EL (cell line): ENCODE measurements at regions not wholly inside any gene's neighbourhood (a gene's known extent, or its start where the extent isn't known, plus 50 kb on each side); places are given as distances from the start of the nearest gene placed in this dataset.

Experiments
- DNase-seq: peaks from one replicate; pipeline ENCODE4 v3.0.0-alpha.2; 2016

DNA sequence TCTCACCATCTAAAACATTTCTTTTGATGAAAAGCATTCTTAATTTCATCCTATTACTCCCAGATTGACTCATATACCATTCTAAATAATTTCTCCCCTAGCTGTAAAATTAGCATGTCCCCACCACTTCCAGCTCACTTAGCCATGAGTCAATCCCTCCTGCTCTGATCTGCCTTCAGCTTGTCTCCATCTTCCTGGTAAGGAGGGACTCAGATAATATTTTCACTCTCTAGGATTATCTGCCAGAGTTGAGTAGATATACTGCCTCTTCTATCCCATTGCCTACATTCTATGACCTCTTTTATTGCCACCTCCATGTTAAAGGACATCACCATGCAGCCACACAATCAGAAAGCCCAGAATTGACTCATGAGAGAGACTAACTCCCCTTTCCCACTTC lies 348.8 kb upstream of the POU3F2 start:
- no peak for DNase-seq

DNA sequence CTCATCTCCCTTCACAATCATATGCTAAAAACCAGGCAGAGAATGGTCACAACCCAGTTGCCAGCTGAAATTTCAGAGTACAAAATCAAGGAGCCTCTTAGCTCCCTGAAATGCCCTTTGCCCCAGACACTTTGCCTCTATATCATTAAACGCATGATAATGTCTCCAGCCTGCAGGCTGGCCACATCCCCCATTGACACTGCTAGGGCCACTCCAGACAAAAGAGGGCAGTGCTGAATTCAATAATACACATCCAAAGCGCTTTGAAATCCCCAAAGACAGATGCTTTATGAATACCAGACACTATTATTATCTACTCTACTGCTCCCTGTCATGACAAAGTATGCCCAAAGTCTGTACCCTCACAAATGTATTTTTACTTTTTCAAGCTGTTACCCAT lies 348.3 kb upstream of the POU3F2 start:
- no peak for DNase-seq

DNA sequence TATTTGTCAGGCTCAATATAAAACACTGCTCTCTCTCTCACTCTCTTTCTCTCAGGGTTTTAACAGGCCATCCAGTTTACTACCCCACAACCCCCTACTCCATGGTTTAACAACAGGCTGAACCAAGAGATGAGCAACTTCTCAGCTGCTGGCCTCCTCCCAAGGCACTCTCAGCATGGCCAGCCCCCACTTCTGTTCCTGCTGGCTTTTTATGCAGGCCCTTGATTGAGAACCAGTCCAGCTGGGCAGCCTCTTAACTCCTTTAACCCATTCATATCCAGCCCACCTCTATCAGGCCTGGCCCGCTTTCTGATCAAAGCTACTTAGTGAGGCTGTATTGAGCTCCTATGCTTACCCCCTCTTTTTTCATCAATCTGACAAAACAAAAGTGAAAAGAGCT lies 346.8 kb upstream of the POU3F2 start:
- no peak for DNase-seq

DNA sequence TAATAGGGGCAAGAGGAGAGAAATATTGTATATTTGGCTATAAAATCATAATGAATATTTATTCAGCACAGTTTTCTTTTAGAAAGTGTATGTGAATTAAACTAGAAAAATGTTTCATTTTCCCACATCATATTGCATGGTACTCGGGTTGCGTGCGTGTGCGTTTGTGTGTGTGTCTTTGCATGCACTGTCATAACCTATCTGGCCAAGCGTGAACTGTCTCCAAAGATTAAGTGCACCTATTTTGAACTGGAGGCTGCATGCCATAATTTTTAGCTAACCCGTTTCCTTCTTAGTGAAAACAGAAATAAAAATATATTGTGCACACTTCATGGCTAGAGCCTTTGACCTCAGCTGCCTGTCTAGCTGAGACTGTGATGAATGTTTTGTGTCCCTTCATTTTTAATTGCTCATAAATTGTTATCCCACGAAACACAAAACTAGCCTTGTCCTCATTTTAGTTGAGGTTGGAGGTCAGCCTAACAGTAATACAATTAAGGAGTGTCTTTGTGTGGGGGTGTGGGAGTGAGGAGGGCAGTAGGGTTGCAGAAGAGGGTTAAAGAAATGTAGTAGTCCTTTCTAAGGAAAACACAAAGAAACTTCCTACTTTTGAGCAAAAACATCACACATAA lies 336.1 kb upstream of the POU3F2 start:
- DNase-seq = no peak

DNA sequence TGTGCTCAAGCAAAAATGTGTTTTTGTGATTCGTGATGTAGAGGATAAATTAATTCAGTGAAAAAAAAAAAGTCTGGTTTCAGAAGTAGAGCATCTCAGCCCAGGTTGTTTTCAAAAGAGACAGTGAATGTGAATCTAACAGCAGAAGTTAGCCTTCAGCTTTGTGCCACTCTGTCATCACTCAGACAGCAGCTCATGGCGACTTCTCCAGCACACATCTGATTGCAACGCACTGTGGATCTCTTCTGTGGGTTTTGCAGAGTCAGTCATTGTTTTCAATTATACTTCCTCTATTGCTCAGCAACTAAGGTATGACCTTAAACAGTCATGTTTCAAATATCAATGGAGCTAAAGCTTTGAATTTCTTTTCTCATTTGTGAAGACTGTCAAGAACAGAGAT lies 335.5 kb upstream of the POU3F2 start:
- no peak for DNase-seq

DNA sequence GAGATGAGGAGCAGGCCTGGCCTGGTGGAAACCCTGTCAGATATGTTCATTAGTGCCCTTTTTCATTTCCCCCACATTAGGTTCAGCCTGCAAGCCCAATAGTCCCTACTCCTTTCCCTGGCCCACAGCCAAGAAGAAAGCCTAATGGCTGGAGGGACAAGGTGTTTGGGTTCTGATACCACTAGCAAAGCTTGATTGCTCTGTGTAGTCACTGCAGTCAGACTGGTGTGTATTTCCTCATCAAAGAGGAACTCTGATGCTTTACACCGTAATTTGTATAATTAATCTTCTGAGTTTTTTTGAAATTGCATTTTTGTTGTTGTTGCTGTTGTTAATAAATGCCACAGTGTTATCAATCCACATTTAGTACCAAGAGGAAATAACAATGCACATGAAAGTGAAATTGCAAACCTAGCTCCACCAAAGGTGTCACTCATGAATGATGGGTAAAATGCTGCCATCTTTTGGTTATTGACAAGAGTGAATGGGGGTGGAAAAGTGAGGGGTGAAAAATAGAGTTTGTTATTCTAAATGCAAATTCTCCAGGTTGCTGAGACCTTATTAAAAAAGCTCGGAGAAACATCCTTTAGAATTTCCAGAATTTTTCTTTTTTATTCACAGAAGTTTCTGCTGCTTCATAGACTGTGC lies 320.2 kb upstream of the POU3F2 start:
- DNase-seq = no peak

DNA sequence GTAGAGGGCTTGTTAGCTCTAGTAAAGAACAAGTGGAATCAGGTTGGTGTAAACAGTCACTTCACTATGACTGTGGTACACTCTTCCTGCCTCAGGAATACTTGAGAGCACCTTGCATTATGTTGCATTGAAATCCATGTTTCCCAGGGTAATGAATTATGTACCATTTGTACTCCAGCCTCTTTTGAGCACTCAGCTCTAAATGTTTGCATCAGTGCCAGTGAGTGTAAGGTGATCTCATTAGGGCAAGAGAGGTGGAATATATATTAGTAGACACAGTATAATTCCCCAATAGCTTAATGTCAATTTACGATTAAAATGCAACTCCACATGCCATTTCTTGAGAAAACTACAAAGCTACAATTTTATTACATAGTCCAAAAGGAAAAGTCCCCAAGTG lies 319.6 kb upstream of the POU3F2 start:
- no peak for DNase-seq

DNA sequence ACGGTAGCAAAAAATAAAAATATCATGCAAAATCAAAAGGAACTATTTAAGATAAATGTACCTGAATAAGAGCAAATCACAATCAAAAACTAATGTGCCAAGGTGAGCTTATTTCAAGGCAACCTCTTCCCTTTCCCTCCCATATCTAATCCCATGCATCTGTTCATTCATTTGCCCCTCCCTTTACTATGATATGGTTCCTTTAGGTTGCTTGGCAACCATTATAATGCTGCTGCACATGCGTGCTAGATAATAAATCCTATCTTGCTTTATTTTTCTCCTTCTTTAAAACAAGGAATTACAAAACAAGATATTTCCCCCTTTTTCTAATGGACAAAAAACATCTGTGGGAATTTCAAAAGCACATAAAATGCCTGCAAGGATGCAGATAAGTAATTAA lies 318.2 kb upstream of the POU3F2 start:
- no peak for DNase-seq

DNA sequence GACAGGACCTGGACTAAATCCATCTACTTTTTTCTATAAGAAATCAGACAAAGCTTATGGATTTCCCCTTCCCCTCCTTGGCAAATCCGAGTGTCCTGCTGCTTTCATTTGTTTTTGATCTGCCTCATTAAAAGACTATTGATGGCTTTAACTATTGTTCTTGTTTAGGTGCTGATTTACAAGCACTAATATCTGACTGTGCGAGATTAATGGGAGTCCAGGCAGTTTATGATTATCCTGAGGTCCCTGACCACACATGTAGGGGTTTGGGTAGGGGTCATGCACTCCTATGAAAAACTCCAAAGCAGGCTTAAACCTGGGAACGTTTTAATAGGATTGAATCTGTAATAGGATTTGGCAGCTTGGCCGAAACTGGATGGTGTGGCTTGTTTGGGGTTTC lies 317.5 kb upstream of the POU3F2 start:
- no peak for DNase-seq

DNA sequence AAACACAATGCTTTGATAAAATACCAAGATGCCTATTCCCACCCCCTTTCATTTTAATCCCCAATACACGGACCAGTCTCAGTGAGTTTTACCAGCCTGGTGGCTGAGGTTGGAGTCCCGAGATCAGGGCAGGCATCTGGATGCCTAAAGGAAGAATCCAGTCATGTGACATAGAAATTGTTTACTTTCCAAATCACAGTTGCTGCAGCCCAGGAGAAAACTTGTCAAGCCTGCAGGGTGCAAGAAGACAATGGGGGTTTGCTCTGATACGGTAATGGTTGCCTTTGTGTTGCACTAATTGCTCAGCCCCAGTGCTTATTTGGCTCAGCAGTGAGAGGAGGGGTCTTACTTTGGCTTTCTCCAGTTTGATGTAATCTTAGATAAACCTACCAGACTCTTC lies 308.5 kb upstream of the POU3F2 start:
- no peak for DNase-seq

DNA sequence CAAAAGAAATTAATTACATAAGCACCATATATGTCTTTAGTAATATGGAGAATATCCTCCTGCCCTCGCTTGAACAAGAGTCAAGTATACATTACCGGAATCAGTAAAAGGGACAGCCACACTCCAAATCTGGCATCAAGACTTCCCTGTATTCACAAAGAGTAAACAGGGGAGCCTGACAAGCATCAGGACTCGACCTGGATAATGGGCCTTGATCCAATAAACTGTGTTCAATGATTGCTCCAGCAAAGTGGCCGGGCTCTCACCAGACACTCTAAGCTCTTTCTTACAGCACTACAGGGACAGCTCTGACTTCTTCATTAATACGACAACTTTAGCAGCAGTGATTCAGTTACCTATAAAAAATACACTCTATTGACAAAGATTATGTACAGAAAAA lies 307.9 kb upstream of the POU3F2 start:
- no peak for DNase-seq

DNA sequence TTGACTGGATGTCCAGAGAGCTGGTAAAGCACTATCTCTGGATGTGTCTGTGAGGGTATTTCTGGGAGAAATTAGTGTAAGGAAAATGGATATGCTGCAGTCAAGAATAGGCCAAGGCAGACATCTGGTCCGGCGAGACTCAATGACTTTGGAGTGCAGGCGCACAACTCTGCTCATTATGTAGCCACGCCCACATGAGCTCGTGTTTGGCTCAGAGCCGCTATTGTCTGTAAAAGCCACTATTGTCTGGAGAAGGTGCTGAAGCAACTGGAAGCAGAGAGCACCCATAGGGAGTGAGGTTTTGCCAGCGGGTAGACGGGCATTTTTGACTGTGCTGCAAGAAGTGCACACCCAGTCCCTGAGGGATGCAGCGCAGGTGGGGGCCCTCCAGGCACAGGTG lies 305.0 kb upstream of the POU3F2 start:
- DNase-seq = no peak

DNA sequence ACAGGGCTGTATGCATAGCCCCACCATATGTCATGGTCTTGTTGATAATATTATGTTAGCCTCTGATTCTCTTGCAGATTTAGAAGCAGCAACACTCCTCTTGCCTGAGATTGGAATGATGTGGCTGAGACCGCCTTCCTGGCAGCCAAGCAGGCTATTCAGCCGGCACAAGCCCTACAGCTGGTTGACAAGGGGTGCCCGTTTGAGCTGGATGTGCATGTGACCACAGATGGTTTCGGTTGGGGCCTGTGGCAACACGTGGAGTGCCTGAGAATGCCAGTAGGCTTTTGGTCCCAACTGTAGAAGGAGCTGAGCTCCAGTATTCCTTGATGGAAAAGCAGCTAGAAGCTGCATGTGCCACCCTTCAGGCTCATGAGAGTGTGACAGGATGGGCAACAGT lies 303.6 kb upstream of the POU3F2 start:
- no peak for DNase-seq

DNA sequence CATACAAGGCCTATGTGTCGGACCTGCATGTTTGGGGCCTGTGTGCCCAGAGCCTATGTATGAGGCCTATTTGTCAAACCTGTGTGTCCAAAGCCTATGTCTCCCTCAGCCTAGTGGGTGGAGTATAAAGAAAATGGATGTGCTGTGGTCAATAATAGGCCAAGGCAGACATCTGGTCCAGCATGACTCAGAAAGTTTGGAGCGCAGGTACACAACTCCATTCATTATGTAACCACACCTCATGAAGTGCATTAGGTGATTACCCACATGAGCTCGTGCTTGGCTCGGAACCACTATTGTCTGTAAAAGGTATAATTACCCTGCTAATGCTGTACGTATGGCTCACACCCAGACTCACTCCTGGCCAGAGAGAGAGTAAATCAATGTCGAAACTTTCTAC lies 302.4 kb upstream of the POU3F2 start:
- no peak for DNase-seq

DNA sequence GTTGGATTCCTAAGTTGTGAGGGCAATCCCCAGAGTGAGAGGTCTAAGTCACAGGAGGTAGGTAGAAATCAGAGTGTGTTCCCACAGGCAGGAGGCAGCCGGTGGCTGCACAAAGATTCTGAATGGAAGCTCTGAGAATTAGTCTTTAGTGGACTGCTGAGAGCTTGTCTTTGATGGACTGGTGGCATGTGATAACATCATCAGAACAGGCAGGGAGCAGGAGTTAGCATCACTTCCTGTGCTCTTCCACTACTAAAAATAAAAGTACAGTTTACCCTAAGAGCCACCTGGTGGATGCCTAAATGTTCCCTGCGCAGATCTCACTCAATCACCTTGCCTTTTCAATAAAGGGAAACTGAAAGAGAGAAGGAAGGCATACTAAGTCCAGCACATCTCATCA lies 294.6 kb upstream of the POU3F2 start:
- DNase-seq = no peak

DNA sequence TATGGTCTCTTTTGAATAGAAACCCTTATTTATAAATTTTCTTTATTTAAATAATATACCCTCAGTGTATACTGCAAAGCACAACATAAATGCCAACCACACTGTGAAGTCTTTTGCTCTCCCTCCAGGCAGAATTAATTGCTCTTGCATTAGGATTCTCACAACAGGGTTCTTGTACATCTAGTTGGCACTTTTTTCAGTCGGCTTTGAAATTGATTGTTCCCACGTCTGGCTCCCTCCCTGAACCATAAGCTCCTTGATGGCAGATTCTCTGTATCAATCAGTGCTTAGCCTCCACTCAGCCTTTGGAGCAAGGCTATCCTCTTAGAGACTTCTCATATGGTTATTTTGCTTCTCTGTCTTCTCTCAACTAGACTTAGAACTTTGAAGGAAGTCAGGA lies 288.0 kb upstream of the POU3F2 start:
- no peak for DNase-seq

DNA sequence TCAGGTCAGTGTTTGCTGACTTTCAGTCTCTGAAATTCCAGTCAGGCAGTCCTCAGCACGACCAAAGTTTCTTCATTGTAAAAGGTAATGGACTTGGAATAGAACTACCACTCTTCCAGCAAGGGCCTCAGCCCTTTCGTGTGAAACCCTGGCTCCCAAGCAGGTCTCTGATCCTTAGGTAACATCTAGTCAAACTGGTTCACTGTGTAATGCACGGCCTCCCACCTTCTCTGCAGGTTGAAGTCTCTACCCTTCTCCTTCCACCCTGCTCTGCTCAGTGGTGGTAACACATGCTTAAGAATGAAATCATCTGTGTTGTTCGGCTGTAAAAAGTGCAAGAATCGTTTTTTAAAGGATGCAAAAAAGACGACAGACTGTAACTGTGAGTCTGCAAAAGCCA lies 287.2 kb upstream of the POU3F2 start:
- DNase-seq = no peak

DNA sequence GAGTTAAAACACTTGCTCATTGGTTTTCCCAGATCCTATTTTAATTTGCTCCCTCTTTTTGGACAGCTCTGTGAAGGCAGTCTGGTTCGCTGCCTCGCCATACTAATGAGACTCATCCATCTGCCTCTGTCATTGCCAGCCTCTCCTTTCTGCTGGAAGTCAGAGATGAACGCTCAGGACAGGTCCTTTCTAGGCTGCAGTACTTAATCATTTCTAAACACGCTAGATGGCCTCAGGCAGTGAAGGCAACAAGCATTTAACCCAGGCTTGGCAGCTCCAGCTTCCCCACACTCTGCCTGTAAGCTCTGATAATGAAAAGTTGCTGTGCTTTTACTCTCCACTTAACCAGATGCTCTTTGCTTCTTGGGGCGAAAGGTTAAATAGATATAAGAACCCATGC lies 286.7 kb upstream of the POU3F2 start:
- no peak for DNase-seq

DNA sequence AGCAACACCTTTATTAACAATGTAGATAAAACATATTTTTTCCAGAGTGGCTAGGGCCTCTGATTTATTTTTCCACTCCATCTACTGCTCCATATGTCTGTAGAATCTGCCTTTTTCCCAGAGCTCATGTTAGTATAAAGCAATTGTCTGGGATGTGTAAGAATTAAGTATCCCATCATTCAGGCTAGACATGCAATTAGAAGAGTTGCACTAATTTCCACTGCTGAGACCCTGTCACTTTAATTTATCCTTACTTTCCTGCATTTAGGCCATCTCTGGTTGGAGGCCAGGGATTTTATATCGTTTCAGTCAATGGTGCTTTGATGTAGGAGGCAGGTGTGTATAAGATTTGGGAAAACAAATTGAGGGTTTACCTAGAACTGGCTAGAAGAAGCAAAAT lies 286.1 kb upstream of the POU3F2 start:
- no peak for DNase-seq

DNA sequence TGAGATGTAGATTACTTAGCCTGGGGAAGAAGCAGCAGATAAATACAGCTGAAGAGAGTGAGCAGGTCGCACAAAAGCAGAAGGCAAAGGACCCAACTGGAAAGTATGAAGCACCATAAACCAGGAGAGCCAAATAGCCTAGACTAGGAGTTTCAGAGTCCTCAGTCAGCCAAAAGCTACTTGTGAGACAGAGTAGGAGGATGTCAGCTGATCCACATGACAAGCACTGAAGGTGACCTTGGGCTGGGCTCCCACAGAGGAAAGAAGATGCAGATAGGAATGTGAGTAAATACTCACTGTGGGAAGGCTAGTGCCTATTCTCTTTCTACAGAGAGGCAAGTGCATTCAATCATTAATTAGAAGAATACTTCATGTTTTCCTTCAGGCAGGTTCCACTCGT lies 274.0 kb upstream of the POU3F2 start:
- no peak for DNase-seq

DNA sequence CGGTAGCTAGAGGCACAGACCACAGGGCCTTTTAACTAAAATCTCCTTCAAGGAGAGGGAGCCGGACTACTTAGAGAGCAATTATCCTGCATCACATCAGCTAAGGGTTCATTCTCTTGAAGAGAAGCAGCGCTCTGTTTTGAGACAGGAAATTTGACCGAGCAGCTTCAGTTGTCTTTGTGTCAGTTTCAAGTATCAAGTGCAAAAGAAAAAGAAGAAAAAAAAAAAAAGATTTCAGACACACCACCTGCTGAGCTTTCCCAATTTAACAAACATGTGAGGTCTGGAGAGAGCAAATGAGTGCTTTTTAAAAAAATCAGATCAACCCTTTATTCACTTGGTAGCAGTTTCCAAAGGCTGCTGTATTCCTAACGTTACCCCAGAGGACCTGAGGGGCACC lies 273.5 kb upstream of the POU3F2 start:
- DNase-seq = no peak

DNA sequence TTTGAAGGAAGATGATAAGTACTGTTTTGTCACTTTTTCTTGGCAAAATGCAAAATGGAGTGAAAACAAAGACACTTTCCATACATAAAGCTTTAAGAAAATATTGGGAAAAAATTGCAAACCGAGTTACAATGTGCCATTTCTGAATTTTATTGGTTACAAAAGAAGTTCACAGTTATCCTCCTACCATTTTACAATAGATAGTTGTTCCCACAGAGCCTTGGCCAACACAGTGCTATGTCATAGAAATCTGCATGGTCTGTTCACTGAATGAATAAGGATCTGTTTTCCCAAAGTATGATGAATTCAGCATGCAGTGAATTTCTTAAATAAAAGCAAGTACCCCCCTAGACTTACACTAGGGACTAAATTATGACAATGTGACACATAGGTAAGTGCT lies 268.2 kb upstream of the POU3F2 start:
- DNase-seq = no peak

DNA sequence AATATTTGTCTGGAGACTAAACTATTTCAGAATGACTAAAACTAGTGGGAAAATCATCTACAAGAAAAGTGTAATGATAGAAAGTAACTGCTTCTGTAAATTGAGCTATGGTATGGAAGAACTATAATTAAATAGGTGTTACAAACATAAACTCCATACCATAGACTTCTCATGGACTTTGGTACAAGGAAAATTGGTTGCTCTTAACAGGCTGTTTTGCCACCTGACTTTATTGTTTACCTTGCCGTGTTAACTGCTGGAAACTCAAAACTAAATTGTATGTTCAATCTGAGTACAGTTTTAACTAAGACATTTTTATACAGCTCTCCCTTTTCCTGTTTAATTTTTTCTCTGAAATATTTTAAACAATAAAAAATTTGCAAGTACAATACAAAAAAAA lies 261.8 kb upstream of the POU3F2 start:
- DNase-seq = no peak

DNA sequence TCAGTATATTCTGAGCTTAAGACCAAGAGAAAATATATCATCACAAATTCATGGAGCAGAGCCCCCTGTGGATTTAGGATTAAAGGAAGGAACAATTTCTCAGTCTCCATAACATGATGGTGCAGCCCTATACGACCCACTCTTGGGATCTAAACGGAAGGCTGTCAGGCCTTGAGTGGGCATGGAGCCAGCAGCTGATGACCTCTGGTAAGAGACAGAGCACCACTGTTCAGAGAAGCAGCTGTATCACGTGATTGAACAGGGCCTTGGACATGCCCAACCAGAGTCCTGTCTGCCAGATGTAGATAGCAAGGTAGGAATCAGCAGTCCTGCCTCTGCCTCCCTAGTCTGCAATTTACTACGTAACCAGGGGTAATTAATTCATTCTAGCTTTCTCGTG lies 259.4 kb upstream of the POU3F2 start:
- no peak for DNase-seq

DNA sequence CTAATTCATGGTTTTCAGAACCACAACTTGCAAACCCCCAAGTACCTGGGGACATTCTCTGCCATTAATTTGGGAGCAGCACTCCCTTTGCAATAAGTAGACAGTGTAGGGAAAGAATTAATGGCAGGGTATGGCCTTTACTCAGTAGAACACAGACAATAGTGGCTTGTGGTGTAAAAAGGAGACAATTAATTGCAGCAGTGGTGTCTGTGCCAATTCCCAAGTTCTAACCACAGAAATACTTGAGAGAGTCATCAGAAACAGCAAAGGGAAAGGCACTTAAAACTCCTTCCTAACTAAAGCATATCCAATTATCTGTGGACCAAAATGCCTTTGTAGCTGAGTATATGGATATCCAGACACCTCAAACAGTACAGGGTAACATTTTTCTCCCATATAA lies 257.6 kb upstream of the POU3F2 start:
- DNase-seq = peak; percentile 4

DNA sequence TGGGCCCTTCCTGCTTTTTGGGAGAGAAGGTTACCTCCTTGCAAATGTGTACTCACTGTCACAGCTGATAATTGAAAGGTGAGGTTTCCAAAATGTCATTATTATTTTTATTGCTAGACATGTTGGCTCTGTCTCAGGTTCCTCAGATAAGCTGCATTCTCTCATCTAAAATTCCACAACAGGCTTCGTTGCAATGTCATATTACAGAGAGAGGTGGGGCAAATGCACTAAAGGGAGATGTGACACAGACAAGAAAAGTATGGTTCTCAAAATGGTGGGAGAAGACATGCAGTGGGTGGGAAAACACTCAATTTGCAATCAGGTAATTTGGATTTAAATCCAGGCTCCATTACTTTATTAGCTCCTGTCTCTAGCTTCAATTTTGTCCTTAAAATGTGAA lies 256.4 kb upstream of the POU3F2 start:
- DNase-seq = peak; percentile 9
